ENCODE measurements at regions not wholly inside any gene's neighbourhood (a gene's known extent, or its start where the extent isn't known, plus 50 kb on each side); places are given as distances from the start of the nearest gene placed in this dataset.

DNA sequence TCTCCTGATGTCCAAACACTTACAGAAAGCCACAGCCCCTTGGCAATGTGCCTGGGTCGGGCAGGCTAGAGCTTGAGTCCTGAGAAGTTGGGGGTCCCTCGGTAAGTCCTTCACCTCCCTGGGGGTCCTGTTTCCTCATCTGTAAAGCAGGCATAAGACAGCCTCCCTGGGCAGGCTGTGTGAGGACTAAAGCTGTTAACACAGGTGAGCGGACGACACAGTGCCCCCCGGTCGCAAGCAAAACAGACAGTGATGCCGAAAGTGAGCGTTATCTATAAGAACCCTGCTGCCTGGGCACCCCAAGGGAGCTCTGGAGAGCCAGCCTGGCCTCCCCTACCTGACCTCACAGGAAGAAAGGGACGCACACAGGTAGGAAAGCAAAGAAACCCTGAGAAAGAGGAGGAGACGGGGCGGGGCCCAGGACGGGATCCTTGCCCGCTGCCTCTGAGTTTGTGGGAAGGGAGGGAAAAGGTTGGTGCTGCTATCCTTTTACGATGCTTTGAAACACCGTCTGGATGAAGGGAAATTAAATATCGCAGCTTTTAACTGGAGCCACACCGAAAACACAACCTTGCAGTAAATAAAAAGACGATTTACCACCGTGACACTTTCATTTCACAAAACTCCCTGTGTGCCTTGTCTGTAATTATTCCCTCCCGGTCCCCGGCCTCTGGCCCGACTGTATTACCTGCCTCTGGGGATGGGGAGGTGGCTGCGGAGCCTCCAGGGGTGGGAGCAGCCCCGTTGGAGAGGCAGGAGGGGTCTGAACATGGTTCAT is 67.1 kb downstream of the ENGASE start:
- DNase-seq: no peak

DNA sequence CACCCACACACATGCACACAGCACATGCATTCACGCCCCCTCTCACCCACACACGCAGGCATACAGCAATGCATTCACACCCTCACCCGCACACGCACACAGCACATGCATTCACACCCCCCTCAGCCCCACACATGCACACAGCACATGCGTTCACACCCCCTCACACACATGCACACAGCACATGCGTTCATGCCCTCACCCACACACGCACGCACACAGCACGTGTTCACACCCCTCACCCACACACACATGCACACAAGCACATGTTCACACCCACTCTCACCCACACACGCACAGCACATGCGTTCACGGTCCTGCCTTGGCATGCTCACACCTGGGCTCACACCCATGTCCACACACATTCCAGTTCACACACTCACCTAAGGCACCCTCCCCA is 64.2 kb downstream of the ENGASE start:
- DNase-seq: no peak

GRCh38 chr17:79137789-79138165 is 63.2 kb downstream of the ENGASE start:
- DNase-seq: peak; percentile 35

DNA sequence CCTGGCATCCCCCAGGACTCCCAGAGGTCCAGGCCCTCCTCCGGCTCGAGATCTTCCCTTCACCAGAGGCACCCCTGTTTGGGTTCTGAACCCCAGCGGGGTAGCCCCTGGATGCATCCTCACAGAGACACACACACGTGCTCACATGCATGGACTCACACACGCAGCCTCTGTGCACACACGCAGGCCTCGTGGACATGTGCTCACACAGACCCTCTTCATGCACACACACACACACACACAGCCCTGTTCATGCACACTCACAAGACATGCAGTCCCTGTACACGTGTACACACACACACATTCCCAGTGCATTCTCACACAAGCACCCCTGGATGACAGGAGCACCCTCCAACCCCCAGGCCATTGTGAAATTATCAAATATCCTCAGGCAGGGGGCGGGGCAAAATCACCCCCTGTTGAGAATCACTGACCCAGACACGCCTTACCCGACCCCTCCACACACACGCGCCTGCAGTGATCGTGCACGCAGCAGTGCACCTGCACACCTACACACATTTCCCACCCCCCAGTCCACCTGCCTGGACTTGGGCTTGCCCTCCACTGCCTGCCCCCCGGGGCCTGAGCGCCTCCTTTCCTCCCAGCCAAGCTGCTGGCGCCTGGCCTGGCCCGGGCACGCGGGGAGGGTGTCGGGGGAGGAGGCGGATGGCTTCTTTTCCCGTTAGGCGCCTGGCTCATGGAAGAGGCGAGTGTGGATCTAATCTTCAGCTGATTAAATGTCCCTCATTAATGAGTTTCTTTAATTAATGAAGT is 62.6 kb downstream of the ENGASE start:
- peak; percentile 36 for DNase-seq

DNA sequence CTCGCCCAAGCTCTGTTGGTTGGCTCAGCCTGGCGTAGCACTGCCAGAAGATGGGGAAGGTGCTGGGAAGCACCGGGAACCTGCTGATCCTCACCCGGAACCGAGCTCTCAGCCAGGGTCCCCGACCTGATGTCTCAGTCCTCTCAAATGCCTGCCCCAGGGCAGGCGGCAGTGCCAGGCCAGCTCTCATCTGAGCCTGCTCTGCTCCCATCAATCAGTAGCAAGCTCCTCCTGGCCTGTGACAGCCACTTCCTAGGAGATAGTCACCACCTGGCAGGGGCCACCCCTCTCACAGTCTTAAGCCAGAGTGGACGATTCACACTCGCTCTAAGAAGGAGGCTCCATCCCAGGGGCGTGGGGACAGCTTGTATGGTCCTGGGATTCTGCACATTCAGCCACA is 62.0 kb downstream of the ENGASE start:
- no peak for DNase-seq

Measured in NCI-H345 (cell line).